ENCODE measurements at regions not wholly inside any gene's neighbourhood (a gene's known extent, or its start where the extent isn't known, plus 50 kb on each side); places are given as distances from the start of the nearest gene placed in this dataset.

DNA sequence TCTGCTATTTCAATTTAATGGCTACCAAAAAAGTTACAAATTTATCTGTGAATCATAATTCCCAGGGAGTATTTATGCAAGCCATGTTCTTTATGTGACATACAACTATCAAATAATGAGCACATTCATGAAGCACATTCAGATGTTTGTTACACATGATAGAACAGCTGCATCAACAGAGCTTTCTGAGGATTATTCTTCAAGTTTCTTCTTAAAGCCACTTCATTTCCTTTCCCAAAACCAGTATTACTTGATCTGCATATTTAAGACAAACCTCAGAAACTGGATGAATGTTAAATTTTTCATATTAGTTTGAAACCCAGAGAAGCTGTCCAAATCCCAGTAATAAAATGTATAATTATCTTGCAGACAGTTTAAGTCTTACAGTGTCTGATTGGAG is 73.6 kb upstream of the SOX5 start:
- TF ChIP-seq, protein P1, sequence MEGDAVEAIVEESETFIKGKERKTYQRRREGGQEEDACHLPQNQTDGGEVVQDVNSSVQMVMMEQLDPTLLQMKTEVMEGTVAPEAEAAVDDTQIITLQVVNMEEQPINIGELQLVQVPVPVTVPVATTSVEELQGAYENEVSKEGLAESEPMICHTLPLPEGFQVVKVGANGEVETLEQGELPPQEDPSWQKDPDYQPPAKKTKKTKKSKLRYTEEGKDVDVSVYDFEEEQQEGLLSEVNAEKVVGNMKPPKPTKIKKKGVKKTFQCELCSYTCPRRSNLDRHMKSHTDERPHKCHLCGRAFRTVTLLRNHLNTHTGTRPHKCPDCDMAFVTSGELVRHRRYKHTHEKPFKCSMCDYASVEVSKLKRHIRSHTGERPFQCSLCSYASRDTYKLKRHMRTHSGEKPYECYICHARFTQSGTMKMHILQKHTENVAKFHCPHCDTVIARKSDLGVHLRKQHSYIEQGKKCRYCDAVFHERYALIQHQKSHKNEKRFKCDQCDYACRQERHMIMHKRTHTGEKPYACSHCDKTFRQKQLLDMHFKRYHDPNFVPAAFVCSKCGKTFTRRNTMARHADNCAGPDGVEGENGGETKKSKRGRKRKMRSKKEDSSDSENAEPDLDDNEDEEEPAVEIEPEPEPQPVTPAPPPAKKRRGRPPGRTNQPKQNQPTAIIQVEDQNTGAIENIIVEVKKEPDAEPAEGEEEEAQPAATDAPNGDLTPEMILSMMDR (optimal IDR thresholded peaks at IDR 0.05 in 1 of 3, IDR thresholded peaks at IDR 0.05 in 1 of 3, conservative IDR thresholded peaks at IDR 0.05 in 1 of 3; ENCODE audit: extremely low read depth in 1 of 3, insufficient read depth in 2 of 3, low read length in 3 of 3): no peak
- TF ChIP-seq EZH2 (IDR thresholded peaks at IDR 0.05; ENCODE audit: low read length): no peak

Measured in keratinocyte (primary cell).